WTC11 (cell line): ENCODE measurements at regions not wholly inside any gene's neighbourhood (a gene's known extent, or its start where the extent isn't known, plus 50 kb on each side); places are given as distances from the start of the nearest gene placed in this dataset.

Experiments used
- ATF2 ChIP-seq: sonication (generic); formaldehyde crosslinking; IDR thresholded peaks from 2 replicates; pipeline ENCODE4 v1.8.1; 2022; ENCODE audit warnings: low read depth, missing genetic modification reagents, borderline replicate concordance
- ATF3 ChIP-seq: sonication (generic); formaldehyde crosslinking; conservative IDR thresholded peaks from 2 replicates; pipeline ENCODE4 v1.8.1; 2022; ENCODE audit warnings: mild to moderate bottlenecking, missing genetic modification reagents
- CDX4 ChIP-seq: fragments of 250-450 bp; sonication (Bioruptor Pico); IDR thresholded peaks from 2 replicates; pipeline ENCODE4 v1.9.0; 2021; ENCODE audit warnings: moderate library complexity, mild to moderate bottlenecking, inconsistent platforms, borderline replicate concordance
- CTCF ChIP-seq: fragments of 200-600 bp; IDR thresholded peaks from 2 replicates; pipeline ENCODE4 v1.8.0; 2022; ENCODE audit warnings: antibody characterized with exemption
- ETV6 ChIP-seq: sonication (generic); formaldehyde crosslinking; IDR thresholded peaks from 2 replicates; pipeline ENCODE4 v1.8.1; 2022; ENCODE audit warnings: mild to moderate bottlenecking, missing genetic modification reagents
- FOXJ3 ChIP-seq: sonication (generic); formaldehyde crosslinking; IDR thresholded peaks from 2 replicates; pipeline ENCODE4 v1.9.0; 2021; ENCODE audit warnings: missing genetic modification reagents, mild to moderate bottlenecking, borderline replicate concordance
- MLX ChIP-seq: sonication (generic); formaldehyde crosslinking; IDR thresholded peaks from 2 replicates; pipeline ENCODE4 v1.8.1; 2023; ENCODE audit warnings: mild to moderate bottlenecking, missing genetic modification reagents, moderate library complexity
- NFYB ChIP-seq: sonication (generic); formaldehyde crosslinking; conservative IDR thresholded peaks from 2 replicates; pipeline ENCODE4 v1.8.0; 2022; ENCODE audit warnings: low read depth, missing genetic modification reagents
- PRRX2 ChIP-seq: fragments of 250-450 bp; sonication (Bioruptor Pico); IDR thresholded peaks from 2 replicates; pipeline ENCODE4 v1.8.0; 2021; ENCODE audit warnings: mild to moderate bottlenecking
- SP1 ChIP-seq: sonication (generic); formaldehyde crosslinking; conservative IDR thresholded peaks from 2 replicates; pipeline ENCODE4 v1.8.1; 2022; ENCODE audit warnings: missing genetic modification reagents
- ZNF263 ChIP-seq: sonication (generic); formaldehyde crosslinking; IDR thresholded peaks from 2 replicates; pipeline ENCODE4 v1.8.1; 2022; ENCODE audit warnings: low read depth, mild to moderate bottlenecking, moderate library complexity, missing genetic modification reagents

GRCh38 chr4:17376205-17376604 is 135.7 kb downstream of the QDPR start:
- TF ChIP-seq CTCF (no peak), CDX4 (no peak), PRRX2 (CRISPR knock-in tag) (no peak), FOXJ3 (CRISPR knock-in tag) (no peak), ATF3 (CRISPR knock-in tag) (no peak), MLX (no peak), ATF2 (CRISPR knock-in tag) (no peak), ZNF263 (CRISPR knock-in tag) (no peak), SP1 (CRISPR knock-in tag) (no peak), NFYB (CRISPR knock-in tag) (no peak), ETV6 (CRISPR knock-in tag) (no peak)
